ENCODE measurements at regions not wholly inside any gene's neighbourhood (a gene's known extent, or its start where the extent isn't known, plus 50 kb on each side); places are given as distances from the start of the nearest gene placed in this dataset.

DNA sequence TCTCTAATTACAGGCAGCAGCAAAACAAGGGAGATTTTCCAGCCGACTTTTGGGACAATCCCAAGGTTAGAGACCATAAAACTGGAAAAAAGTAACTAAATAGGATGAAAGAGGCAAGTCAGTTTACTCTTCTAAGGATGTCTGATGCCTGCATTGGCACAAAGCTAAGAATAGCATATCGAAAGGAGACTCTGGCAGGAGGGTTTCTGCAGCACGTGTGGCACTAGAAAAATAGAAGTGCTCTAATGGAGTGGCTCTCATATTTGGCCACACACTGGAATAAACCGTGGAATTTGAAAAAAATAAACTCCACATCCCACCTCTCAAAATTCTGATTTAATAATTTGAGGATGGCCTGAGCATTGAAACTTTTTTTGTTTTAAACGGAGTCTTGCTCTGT is 77.2 kb upstream of the ARSJ start:
- H3K4me3 ChIP-seq (ENCODE audit: low read length): no peak overlapping the region
- no peaks in the 10 kb centered on the region for H3K27me3 ChIP-seq (replicated peaks; ENCODE audit: control insufficient read depth, insufficient read depth, low read length)
- DNase-seq (ENCODE audit: low read depth): no peak
- H3K9me3 ChIP-seq (ENCODE audit: control insufficient read depth, low read length): peaks cover 17% of the 10 kb centered on the region
- no peaks in the 10 kb centered on the region for H3K4me1 ChIP-seq (ENCODE audit: control insufficient read depth, insufficient read depth, low read length)
- no peaks in the 10 kb centered on the region for H3K36me3 ChIP-seq (ENCODE audit: control insufficient read depth, insufficient read depth, low read length, severe bottlenecking)
- H3K9ac ChIP-seq (ENCODE audit: low read length): no peak overlapping the region

DNA sequence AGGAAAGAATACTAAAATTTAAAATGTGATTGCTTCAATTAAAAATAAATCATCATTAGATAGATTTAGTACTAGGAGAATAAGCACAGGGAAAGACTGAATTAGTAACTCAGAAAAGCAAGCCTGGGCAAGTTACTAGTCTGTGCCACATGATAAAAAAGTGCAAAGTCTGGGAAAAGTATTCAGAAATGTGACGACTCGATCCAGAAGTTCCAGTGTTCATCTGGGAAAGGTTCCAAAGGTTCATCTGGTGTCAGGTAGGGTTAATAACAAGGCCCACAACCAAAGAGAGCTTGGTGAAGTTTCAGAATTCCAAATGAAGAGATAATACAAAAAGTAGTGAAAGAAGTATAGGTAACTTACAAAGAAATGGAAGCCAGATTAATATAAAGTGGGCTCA is 78.3 kb upstream of the ARSJ start:
- Histone ChIP-seq H3K4me3 (ENCODE audit: low read length) (no peak overlapping the region), H3K36me3 (ENCODE audit: control insufficient read depth, insufficient read depth, low read length, severe bottlenecking) (no peaks in the 10 kb centered on the region), H3K9ac (ENCODE audit: low read length) (no peak overlapping the region), H3K27me3 (replicated peaks; ENCODE audit: control insufficient read depth, insufficient read depth, low read length) (no peaks in the 10 kb centered on the region), H3K9me3 (ENCODE audit: control insufficient read depth, low read length) (peaks cover 17% of the 10 kb centered on the region), H3K4me1 (ENCODE audit: control insufficient read depth, insufficient read depth, low read length) (no peaks in the 10 kb centered on the region)
- DNase-seq (ENCODE audit: low read depth): no peak

DNA sequence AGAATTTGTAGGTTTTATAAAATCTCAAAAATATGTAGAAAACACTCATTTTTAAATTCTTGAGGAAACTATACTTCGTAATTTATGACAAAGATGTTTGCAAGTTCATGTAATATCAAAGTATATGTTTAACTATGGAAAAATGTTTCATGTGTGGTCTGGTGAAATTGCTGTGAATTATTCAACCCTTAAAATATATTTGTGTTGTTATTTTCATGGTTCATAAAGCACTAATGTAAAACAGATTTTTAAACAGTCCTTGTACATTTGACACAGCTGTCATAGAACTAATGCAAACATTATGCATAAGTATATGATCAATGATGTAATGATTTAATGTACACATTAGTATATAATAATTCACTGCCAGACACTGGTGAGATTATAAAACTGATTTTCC is 83.1 kb upstream of the ARSJ start:
- no peak overlapping the region for H3K4me3 ChIP-seq (ENCODE audit: low read length)
- peak; percentile 25 for DNase-seq (ENCODE audit: low read depth)
- no peaks in the 10 kb centered on the region for H3K27me3 ChIP-seq (replicated peaks; ENCODE audit: control insufficient read depth, insufficient read depth, low read length)
- no peak overlapping the region for H3K9ac ChIP-seq (ENCODE audit: low read length)
- no peaks in the 10 kb centered on the region for H3K4me1 ChIP-seq (ENCODE audit: control insufficient read depth, insufficient read depth, low read length)
- H3K36me3 ChIP-seq (ENCODE audit: control insufficient read depth, insufficient read depth, low read length, severe bottlenecking): no peaks in the 10 kb centered on the region
- H3K9me3 ChIP-seq (ENCODE audit: control insufficient read depth, low read length): peaks cover 1% of the 10 kb centered on the region

DNA sequence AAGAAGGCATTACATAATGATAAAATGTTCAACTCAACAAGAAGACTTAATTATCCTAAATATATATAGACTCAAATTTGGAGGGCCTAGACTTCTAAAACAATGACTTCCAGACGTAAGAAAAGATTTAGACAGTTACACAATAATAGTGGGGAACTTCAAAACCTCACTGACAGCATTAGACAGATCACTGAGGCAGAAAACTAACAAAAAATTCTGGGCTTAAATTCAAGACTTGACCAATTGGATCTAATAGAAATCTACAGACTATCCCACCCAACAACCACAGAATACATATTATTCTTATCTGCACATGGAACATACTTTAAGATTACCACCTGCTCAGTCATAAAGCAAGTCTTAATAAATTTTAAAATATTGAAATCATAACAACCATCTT is 93.3 kb upstream of the ARSJ start:
- no peak overlapping the region for H3K9ac ChIP-seq (ENCODE audit: low read length)
- H3K4me1 ChIP-seq (ENCODE audit: control insufficient read depth, insufficient read depth, low read length): peaks cover 8% of the 10 kb centered on the region
- H3K9me3 ChIP-seq (ENCODE audit: control insufficient read depth, low read length): peaks cover 14% of the 10 kb centered on the region
- DNase-seq (ENCODE audit: low read depth): no peak
- no peaks in the 10 kb centered on the region for H3K36me3 ChIP-seq (ENCODE audit: control insufficient read depth, insufficient read depth, low read length, severe bottlenecking)
- no peaks in the 10 kb centered on the region for H3K27me3 ChIP-seq (replicated peaks; ENCODE audit: control insufficient read depth, insufficient read depth, low read length)
- no peak overlapping the region for H3K4me3 ChIP-seq (ENCODE audit: low read length)

GRCh38 chr4:114076899-114077570 is 97.6 kb upstream of the ARSJ start:
- Histone ChIP-seq H3K4me3 (ENCODE audit: low read length) (no peak overlapping the region), H3K9ac (ENCODE audit: low read length) (no peak overlapping the region), H3K36me3 (ENCODE audit: control insufficient read depth, insufficient read depth, low read length, severe bottlenecking) (no peaks in the 10 kb centered on the region), H3K27me3 (replicated peaks; ENCODE audit: control insufficient read depth, insufficient read depth, low read length) (no peaks in the 10 kb centered on the region), H3K9me3 (ENCODE audit: control insufficient read depth, low read length) (peaks cover 14% of the 10 kb centered on the region), H3K4me1 (ENCODE audit: control insufficient read depth, insufficient read depth, low read length) (peaks cover 17% of the 10 kb centered on the region)
- DNase-seq (ENCODE audit: low read depth): no peak

- Histone ChIP-seq H3K4me1 (ENCODE audit: control insufficient read depth, insufficient read depth, low read length) (peaks cover 17% of the 10 kb centered on the region), H3K9me3 (ENCODE audit: control insufficient read depth, low read length) (peaks cover 14% of the 10 kb centered on the region)
- DNase-seq (ENCODE audit: low read depth): peak; percentile 71
These were observed 98.2 kb upstream of the ARSJ start for GRCh38 chr4:114077610-114078009.

GRCh38 chr4:114078636-114079035 is 99.2 kb upstream of the ARSJ start:
- Histone ChIP-seq H3K9ac (ENCODE audit: low read length) (no peak overlapping the region), H3K4me1 (ENCODE audit: control insufficient read depth, insufficient read depth, low read length) (peaks cover 17% of the 10 kb centered on the region), H3K36me3 (ENCODE audit: control insufficient read depth, insufficient read depth, low read length, severe bottlenecking) (no peaks in the 10 kb centered on the region), H3K27me3 (replicated peaks; ENCODE audit: control insufficient read depth, insufficient read depth, low read length) (no peaks in the 10 kb centered on the region), H3K4me3 (ENCODE audit: low read length) (no peak overlapping the region), H3K9me3 (ENCODE audit: control insufficient read depth, low read length) (peaks cover 11% of the 10 kb centered on the region)
- DNase-seq (ENCODE audit: low read depth): no peak

More at GRCh38 chr4:114077610-114078009, 98.2 kb upstream of the ARSJ start:
- Histone ChIP-seq H3K36me3 (ENCODE audit: control insufficient read depth, insufficient read depth, low read length, severe bottlenecking) (no peaks in the 10 kb centered on the region), H3K9ac (ENCODE audit: low read length) (no peak overlapping the region), H3K4me3 (ENCODE audit: low read length) (no peak overlapping the region), H3K27me3 (replicated peaks; ENCODE audit: control insufficient read depth, insufficient read depth, low read length) (no peaks in the 10 kb centered on the region)

DNA sequence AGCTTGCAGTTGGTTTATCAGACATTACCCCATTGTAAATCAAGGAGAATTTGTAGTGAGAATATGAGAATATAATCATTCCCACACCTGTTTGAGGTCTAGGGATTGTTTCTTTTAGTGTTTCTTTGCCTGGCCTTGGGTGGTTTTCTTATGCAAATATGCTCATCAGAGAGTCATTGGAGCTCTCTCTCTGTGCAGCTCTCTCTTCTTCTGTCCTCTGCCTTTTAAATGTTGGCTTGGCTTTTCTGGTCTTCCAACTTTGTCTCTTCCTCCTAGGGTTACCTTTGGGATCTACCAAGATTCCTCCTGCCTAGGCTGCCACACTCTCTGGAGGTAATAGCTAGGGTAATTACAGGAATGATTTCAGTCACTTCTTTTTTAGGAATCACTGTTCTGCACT is 102.3 kb upstream of the ARSJ start:
- peaks cover 17% of the 10 kb centered on the region for H3K4me1 ChIP-seq (ENCODE audit: control insufficient read depth, insufficient read depth, low read length)
- H3K4me3 ChIP-seq (ENCODE audit: low read length): no peak overlapping the region
- no peak overlapping the region for H3K9ac ChIP-seq (ENCODE audit: low read length)
- no peaks in the 10 kb centered on the region for H3K9me3 ChIP-seq (ENCODE audit: control insufficient read depth, low read length)
- no peaks in the 10 kb centered on the region for H3K36me3 ChIP-seq (ENCODE audit: control insufficient read depth, insufficient read depth, low read length, severe bottlenecking)
- H3K27me3 ChIP-seq (replicated peaks; ENCODE audit: control insufficient read depth, insufficient read depth, low read length): no peaks in the 10 kb centered on the region
- no peak for DNase-seq (ENCODE audit: low read depth)

GRCh38 chr4:114082348-114082747 is 102.9 kb upstream of the ARSJ start:
- peaks cover 13% of the 10 kb centered on the region for H3K4me1 ChIP-seq (ENCODE audit: control insufficient read depth, insufficient read depth, low read length)
- no peak for DNase-seq (ENCODE audit: low read depth)
- no peaks in the 10 kb centered on the region for H3K36me3 ChIP-seq (ENCODE audit: control insufficient read depth, insufficient read depth, low read length, severe bottlenecking)
- H3K27me3 ChIP-seq (replicated peaks; ENCODE audit: control insufficient read depth, insufficient read depth, low read length): no peaks in the 10 kb centered on the region
- no peak overlapping the region for H3K4me3 ChIP-seq (ENCODE audit: low read length)
- H3K9me3 ChIP-seq (ENCODE audit: control insufficient read depth, low read length): no peaks in the 10 kb centered on the region
- H3K9ac ChIP-seq (ENCODE audit: low read length): no peak overlapping the region

- DNase-seq (ENCODE audit: low read depth): no peak
- Histone ChIP-seq H3K9me3 (ENCODE audit: control insufficient read depth, low read length) (no peaks in the 10 kb centered on the region), H3K9ac (ENCODE audit: low read length) (no peak overlapping the region), H3K4me1 (ENCODE audit: control insufficient read depth, insufficient read depth, low read length) (peaks cover 12% of the 10 kb centered on the region), H3K36me3 (ENCODE audit: control insufficient read depth, insufficient read depth, low read length, severe bottlenecking) (no peaks in the 10 kb centered on the region), H3K27me3 (replicated peaks; ENCODE audit: control insufficient read depth, insufficient read depth, low read length) (no peaks in the 10 kb centered on the region), H3K4me3 (ENCODE audit: low read length) (no peak overlapping the region)
These were observed 106.3 kb upstream of the ARSJ start for GRCh38 chr4:114085611-114086345.

DNA sequence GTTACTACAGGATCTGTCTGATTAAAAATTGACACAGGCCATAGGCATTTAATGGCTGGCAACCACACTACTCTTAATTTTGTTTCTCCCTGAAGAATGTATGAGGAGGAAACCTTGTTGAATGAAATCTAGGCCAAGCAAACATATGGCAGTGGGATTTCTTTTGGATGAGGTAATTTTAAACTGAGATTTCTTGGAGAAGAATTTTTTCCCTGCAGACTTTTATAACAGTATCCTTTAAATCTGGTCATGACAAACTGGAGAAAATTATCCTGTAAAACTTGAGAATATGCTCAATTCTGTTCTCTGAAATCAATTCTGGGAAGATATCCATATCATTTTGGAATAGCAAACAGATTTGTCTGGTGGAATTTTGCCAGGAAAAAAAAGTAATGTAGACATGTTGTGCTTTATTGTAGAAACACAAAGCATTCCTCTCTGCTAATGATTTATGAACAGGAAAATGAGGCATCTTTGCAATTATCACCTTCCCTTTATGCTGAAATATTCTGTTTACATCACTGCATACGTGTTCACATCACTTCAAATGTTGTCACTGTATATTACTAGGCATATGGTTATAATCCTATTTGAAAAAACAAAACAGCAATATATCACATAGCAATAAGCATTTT is 108.3 kb upstream of the ARSJ start:
- Histone ChIP-seq H3K36me3 (ENCODE audit: control insufficient read depth, insufficient read depth, low read length, severe bottlenecking) (no peaks in the 10 kb centered on the region), H3K9ac (ENCODE audit: low read length) (no peak overlapping the region), H3K4me3 (ENCODE audit: low read length) (no peak overlapping the region), H3K27me3 (replicated peaks; ENCODE audit: control insufficient read depth, insufficient read depth, low read length) (no peaks in the 10 kb centered on the region), H3K4me1 (ENCODE audit: control insufficient read depth, insufficient read depth, low read length) (peaks cover 12% of the 10 kb centered on the region), H3K9me3 (ENCODE audit: control insufficient read depth, low read length) (no peaks in the 10 kb centered on the region)
- peak; percentile 81 for DNase-seq (ENCODE audit: low read depth)
